HUES48 (cell line): ENCODE measurements at regions not wholly inside any gene's neighbourhood (a gene's known extent, or its start where the extent isn't known, plus 50 kb on each side); places are given as distances from the start of the nearest gene placed in this dataset.

Source experiments
- H3K27ac ChIP-seq: one replicate; pipeline ENCODE4 v1.7.0; 2013; ENCODE audit warnings: low read depth, low read length, inconsistent platforms
- H3K27me3 ChIP-seq: 2 replicates; pipeline ENCODE4 v1.6.1; 2013; ENCODE audit warnings: mild to moderate bottlenecking, low read length; ENCODE audit not compliant: control insufficient read depth, insufficient read depth
- H3K36me3 ChIP-seq: 2 replicates; pipeline ENCODE4 v1.6.1; 2013; ENCODE audit warnings: low read length; ENCODE audit not compliant: control insufficient read depth, insufficient read depth
- H3K4me1 ChIP-seq: 2 replicates; pipeline ENCODE4 v1.6.1; 2013; ENCODE audit warnings: mild to moderate bottlenecking, low read length; ENCODE audit not compliant: control insufficient read depth, insufficient read depth
- H3K4me3 ChIP-seq: 2 replicates; pipeline ENCODE4 v1.5.1; 2013; ENCODE audit warnings: mild to moderate bottlenecking, low read depth, low read length
- H3K9ac ChIP-seq: 2 replicates; pipeline ENCODE4 v1.6.1; 2013; ENCODE audit warnings: mild to moderate bottlenecking, low read depth, low read length, moderate library complexity
- H3K9me3 ChIP-seq: 2 replicates; pipeline ENCODE4 v1.6.1; 2013; ENCODE audit warnings: low read length; ENCODE audit not compliant: control insufficient read depth, insufficient read depth

- 0 out of 2 replicates have a peak, but pooled peaks cover 9% of the 10 kb centered on the region for H3K4me1 ChIP-seq
- no peak overlapping the region for H3K27ac ChIP-seq
- H3K9me3 ChIP-seq = no peaks in the 10 kb centered on the region
- no peak overlapping the region for H3K9ac ChIP-seq
- H3K4me3 ChIP-seq = no peak overlapping the region
- H3K27me3 ChIP-seq = no peaks in the 10 kb centered on the region
- H3K36me3 ChIP-seq = no peaks in the 10 kb centered on the region
These were observed 285.7 kb upstream of the TUT7 start for GRCh38 chr9:86639899-86640379.

GRCh38 chr9:86639287-86639686 lies 285.1 kb upstream of the TUT7 start:
- H3K36me3 ChIP-seq = no peaks in the 10 kb centered on the region
- no peak overlapping the region for H3K4me3 ChIP-seq
- H3K9me3 ChIP-seq = no peaks in the 10 kb centered on the region
- 0 out of 2 replicates have a peak, but pooled peaks cover 6% of the 10 kb centered on the region for H3K4me1 ChIP-seq
- H3K27ac ChIP-seq = no peak overlapping the region
- no peaks in the 10 kb centered on the region for H3K27me3 ChIP-seq
- no peak overlapping the region for H3K9ac ChIP-seq

- H3K36me3 ChIP-seq = no peaks in the 10 kb centered on the region
- H3K4me1 ChIP-seq = no peaks in the 10 kb centered on the region
- no peaks in the 10 kb centered on the region for H3K27me3 ChIP-seq
- no peak overlapping the region for H3K9ac ChIP-seq
- H3K4me3 ChIP-seq = no peak overlapping the region
- no peak overlapping the region for H3K27ac ChIP-seq
- H3K9me3 ChIP-seq = no peaks in the 10 kb centered on the region
These were observed 283.9 kb upstream of the TUT7 start for GRCh38 chr9:86638109-86638508.

GRCh38 chr9:86637515-86637914 lies 283.3 kb upstream of the TUT7 start:
- H3K27ac ChIP-seq = no peak overlapping the region
- H3K27me3 ChIP-seq = no peaks in the 10 kb centered on the region
- no peak overlapping the region for H3K9ac ChIP-seq
- no peak overlapping the region for H3K4me3 ChIP-seq
- no peaks in the 10 kb centered on the region for H3K9me3 ChIP-seq
- no peaks in the 10 kb centered on the region for H3K36me3 ChIP-seq
- H3K4me1 ChIP-seq = no peaks in the 10 kb centered on the region

- H3K4me1 ChIP-seq = no peaks in the 10 kb centered on the region
These were observed 282.3 kb upstream of the TUT7 start for GRCh38 chr9:86636519-86636918.

GRCh38 chr9:86636038-86636437 lies 281.8 kb upstream of the TUT7 start:
- Histone ChIP-seq H3K4me1 (no peaks in the 10 kb centered on the region), H3K27me3 (no peaks in the 10 kb centered on the region), H3K9me3 (no peaks in the 10 kb centered on the region), H3K27ac (no peak overlapping the region), H3K9ac (no peak overlapping the region), H3K36me3 (no peaks in the 10 kb centered on the region), H3K4me3 (no peak overlapping the region)

More at GRCh38 chr9:86636519-86636918, 282.3 kb upstream of the TUT7 start:
- Histone ChIP-seq H3K9ac (no peak overlapping the region), H3K27me3 (no peaks in the 10 kb centered on the region), H3K36me3 (no peaks in the 10 kb centered on the region), H3K9me3 (no peaks in the 10 kb centered on the region), H3K4me3 (no peak overlapping the region), H3K27ac (no peak overlapping the region)

- Histone ChIP-seq H3K4me3 (no peak overlapping the region), H3K9me3 (no peaks in the 10 kb centered on the region), H3K9ac (no peak overlapping the region), H3K27ac (no peak overlapping the region), H3K27me3 (no peaks in the 10 kb centered on the region), H3K36me3 (no peaks in the 10 kb centered on the region), H3K4me1 (no peaks in the 10 kb centered on the region)
These were observed 280.3 kb upstream of the TUT7 start for GRCh38 chr9:86634501-86634900.

GRCh38 chr9:86633945-86634344 lies 279.7 kb upstream of the TUT7 start:
- H3K27ac ChIP-seq = no peak overlapping the region
- no peaks in the 10 kb centered on the region for H3K36me3 ChIP-seq
- H3K9me3 ChIP-seq = no peaks in the 10 kb centered on the region
- H3K4me1 ChIP-seq = no peaks in the 10 kb centered on the region
- H3K4me3 ChIP-seq = no peak overlapping the region
- H3K9ac ChIP-seq = no peak overlapping the region
- no peaks in the 10 kb centered on the region for H3K27me3 ChIP-seq

- Histone ChIP-seq H3K9me3 (no peaks in the 10 kb centered on the region), H3K27me3 (no peaks in the 10 kb centered on the region), H3K36me3 (no peaks in the 10 kb centered on the region), H3K27ac (no peak overlapping the region), H3K4me3 (no peak overlapping the region), H3K9ac (no peak overlapping the region), H3K4me1 (no peaks in the 10 kb centered on the region)
These were observed 278.3 kb upstream of the TUT7 start for GRCh38 chr9:86632537-86632936.

GRCh38 chr9:86629530-86629929 lies 275.3 kb upstream of the TUT7 start:
- Histone ChIP-seq H3K27me3 (no peaks in the 10 kb centered on the region), H3K9ac (no peak overlapping the region), H3K27ac (no peak overlapping the region), H3K4me1 (peaks cover 4% of the 10 kb centered on the region), H3K4me3 (no peak overlapping the region), H3K9me3 (no peaks in the 10 kb centered on the region), H3K36me3 (no peaks in the 10 kb centered on the region)

- no peak overlapping the region for H3K27ac ChIP-seq
- no peaks in the 10 kb centered on the region for H3K27me3 ChIP-seq
- H3K36me3 ChIP-seq = no peaks in the 10 kb centered on the region
- peaks cover 4% of the 10 kb centered on the region for H3K4me1 ChIP-seq
- H3K9ac ChIP-seq = no peak overlapping the region
- no peaks in the 10 kb centered on the region for H3K9me3 ChIP-seq
- no peak overlapping the region for H3K4me3 ChIP-seq
These were observed 272.6 kb upstream of the TUT7 start for GRCh38 chr9:86626802-86627201.

- Histone ChIP-seq H3K27ac (no peak overlapping the region), H3K4me1 (peaks cover 4% of the 10 kb centered on the region), H3K9me3 (no peaks in the 10 kb centered on the region), H3K36me3 (no peaks in the 10 kb centered on the region), H3K27me3 (no peaks in the 10 kb centered on the region), H3K9ac (no peak overlapping the region), H3K4me3 (no peak overlapping the region)
These were observed 270.4 kb upstream of the TUT7 start for GRCh38 chr9:86624630-86625029.
